GM21390 (cell line): ENCODE measurements at regions not wholly inside any gene's neighbourhood (a gene's known extent, or its start where the extent isn't known, plus 50 kb on each side); places are given as distances from the start of the nearest gene placed in this dataset.

ENCODE experiments used
- ATAC-seq: cut with Tn5 transposase; IDR thresholded peaks from one replicate; pipeline ENCODE4 v1.9.1; 2021; ENCODE audit not compliant: unreplicated experiment

DNA sequence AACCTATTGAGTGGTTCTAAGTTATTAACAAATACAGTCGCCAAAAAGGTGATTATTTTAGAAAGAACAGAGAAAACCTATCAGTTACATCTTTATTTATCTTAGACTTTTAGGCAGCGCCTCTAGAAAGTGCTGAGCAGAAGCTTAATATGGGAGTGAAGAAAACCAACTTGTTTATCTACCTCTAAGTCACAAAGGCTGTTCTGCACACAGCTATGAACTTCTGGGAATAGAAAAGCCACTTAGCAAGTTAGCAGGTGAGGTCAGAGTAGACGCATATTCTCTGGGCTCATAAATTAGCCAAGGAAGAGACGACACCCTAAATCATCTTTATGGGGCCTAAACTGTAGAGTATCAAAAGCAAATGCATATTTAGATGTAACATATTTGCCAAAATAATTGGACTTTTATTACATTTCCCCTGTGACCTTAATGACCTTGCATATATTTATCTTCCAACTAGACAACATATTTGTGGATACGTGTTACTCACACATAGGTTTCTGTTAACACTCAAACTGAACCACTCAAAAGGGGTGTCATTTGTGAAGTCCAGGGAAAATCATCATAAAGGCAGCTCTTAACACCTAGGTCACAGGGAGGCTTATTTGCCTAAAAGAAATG is 267.1 kb downstream of the ADGB start:
- no peak for ATAC-seq

GRCh38 chr6:146866731-146867414 is 268.1 kb downstream of the ADGB start:
- ATAC-seq = no peak

GRCh38 chr6:146868671-146869209 is 270.0 kb downstream of the ADGB start:
- no peak for ATAC-seq

GRCh38 chr6:146870760-146871159 is 272.0 kb downstream of the ADGB start:
- peak; percentile 56 for ATAC-seq

GRCh38 chr6:146871611-146872425 is 273.0 kb downstream of the ADGB start:
- ATAC-seq = no peak

DNA sequence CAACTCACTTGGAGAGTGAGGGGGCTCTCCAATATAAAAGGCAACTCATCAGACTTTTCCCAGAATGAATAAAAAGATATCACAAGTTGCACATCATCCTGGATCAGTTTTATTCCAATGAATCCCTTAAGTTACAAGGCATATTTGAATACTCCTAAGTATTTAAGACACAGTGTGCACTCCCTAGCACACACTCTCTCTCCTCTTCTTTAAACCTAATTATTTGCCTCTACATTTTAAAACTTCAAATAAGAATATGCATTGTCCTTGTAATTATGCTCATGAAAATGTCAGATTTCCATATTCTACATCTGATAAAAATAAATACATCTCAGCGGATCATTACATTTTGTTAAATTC is 273.6 kb downstream of the ADGB start:
- ATAC-seq = no peak

GRCh38 chr6:146874278-146875018 is 275.7 kb downstream of the ADGB start:
- ATAC-seq = no peak

GRCh38 chr6:146875927-146876270 is 277.1 kb downstream of the ADGB start:
- ATAC-seq = no peak

DNA sequence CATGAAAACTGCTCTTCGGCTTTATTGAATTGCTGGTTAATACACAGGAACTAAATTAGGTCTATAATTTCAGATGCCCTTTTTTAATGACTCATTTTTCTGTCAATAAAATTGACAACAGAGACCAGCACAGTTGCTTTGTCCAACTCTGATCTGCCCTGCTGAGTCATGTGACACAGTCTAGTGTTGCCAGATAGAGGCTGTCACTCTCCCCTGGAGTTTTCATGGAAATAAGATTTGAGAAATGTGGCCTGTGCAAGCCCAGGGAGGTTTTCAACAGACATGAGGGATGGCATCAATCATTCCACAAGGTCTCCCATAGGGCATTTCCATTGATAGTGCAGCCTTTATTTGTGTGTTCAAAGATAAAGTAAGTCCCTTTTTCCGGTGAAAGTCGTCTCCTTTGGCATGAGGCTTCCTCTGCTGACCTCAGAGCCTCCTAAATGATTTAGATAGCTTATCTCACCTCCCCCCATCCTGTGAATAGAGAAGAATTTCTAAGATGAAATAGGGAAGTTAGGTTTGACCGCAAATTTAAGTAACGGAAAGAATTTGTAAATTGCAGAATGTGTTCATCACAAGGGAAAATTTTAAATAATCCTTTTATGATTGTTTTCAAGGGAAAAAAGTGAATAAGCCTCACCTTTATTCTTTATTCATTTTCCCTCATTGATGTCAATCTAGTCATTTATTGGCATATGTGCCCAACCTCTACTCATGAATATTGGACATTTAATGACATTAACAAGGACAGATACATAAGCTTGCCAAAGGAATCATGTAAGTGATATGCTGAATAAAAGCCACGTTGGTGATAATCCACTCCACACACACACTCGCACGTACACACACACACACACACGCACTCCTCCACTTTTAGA is 277.7 kb downstream of the ADGB start:
- no peak for ATAC-seq

DNA sequence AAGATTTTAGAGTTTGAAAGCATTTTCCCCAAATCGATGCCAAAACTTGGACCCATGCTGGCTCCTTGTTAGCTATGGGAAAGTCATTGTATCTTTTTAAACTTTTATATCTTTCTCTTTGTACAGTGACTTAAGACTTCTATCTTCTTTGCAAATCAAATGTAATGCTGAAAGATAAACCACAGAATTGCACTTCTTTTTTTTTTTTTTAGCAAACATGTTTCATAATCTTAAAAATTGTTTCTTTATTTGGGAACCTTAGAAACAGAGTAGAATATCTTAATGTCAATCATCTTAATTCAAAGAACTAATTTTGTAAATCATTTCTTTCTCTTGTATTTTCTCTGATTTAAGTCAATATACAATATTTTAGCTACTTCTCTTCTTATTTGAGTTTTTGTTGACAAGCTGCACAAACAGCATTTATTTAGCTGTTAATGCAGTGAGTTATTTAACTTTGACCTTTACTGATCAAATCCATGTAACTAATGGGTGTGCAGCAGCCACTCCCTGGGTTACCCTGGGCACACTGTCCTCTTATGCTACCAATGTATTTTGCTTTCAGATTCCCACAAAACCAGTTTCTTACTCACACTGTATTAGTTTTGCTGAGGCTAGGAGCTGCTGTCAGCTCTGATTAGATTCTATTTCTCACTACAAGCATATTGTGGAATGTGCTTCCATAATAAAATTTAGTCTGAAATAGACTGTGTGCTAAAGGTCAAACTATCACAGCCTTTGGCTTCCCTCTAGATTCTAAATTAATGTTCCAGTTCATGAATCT is 279.6 kb downstream of the ADGB start:
- ATAC-seq = no peak

DNA sequence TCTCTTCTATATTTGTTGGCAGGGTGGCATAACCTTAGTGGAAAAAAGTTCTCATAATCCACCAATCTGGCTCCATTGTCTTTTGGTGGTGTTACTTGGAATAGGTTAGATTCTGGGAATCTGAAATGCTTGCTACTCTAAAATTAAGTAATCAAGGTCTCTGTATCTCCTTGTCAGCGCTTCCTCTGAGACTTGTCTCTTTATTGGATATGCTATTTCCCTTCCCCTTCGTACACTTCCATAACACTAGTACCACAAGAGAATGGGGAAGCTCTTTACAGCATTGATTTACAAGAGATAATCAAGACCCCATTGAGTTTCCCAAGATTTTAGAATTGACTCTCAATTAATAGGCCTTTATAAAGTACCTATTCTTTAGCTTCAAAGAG is 280.2 kb downstream of the ADGB start:
- ATAC-seq = no peak

DNA sequence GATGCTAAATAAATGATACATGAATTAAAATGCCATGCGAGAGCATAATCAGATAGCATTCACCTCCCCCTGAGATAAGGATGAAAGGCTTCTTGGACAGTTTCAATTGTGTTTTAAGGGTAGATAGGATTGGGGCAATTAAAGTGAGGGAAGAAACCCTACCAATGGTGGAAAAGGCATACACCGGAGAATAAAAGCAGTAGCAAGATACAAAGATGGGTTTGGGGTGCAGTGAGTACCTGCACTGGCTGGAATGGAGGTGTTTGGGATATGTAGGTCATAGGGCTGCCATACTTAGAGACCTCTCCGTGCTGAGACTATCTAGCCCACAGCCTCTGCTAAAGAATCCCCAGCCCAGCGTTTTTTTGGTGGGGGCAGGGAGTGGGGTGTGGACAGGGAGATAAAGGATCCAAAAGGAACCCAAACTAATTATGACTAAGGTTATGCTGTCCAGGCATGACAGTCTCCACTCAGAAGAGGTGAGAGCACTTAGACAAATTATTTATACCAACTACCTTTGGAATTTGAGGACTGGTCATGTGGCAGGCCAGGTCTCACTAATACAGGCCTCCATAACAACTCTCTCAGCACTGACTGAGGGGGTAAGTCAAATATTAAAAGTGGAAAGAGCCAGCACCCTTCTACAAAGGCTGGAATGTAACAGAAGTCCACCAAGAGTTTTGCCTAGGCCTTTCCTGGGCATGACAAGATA is 280.8 kb downstream of the ADGB start:
- no peak for ATAC-seq

- ATAC-seq = no peak
These were observed 282.7 kb downstream of the ADGB start for GRCh38 chr6:146881228-146882181.

- ATAC-seq = no peak
These were observed 285.1 kb downstream of the ADGB start for GRCh38 chr6:146883640-146884531.

GRCh38 chr6:146884728-146885127 is 286.0 kb downstream of the ADGB start:
- no peak for ATAC-seq

- no peak for ATAC-seq
These were observed 287.1 kb downstream of the ADGB start for GRCh38 chr6:146885708-146886457.
